Neuronal stem cell (in vitro differentiated cells): ENCODE measurements at regions not wholly inside any gene's neighbourhood (a gene's known extent, or its start where the extent isn't known, plus 50 kb on each side); places are given as distances from the start of the nearest gene placed in this dataset.

ENCODE experiments used
- DNase-seq: peaks from one replicate; pipeline ENCODE4 v3.0.0-alpha.2; 2013; ENCODE audit warnings: low spot score
- H2AFZ ChIP-seq: one replicate; pipeline ENCODE4 v1.6.1; 2013; ENCODE audit warnings: mild to moderate bottlenecking, low read length, inconsistent platforms
- H2AK5ac ChIP-seq: 2 replicates; pipeline ENCODE4 v1.6.1; 2013; ENCODE audit warnings: low read depth, mild to moderate bottlenecking, inconsistent platforms, low read length, moderate library complexity, mixed read lengths
- H2BK120ac ChIP-seq: 2 replicates; pipeline ENCODE4 v1.6.1; 2013; ENCODE audit warnings: low read depth, mild to moderate bottlenecking, inconsistent platforms, low read length, moderate library complexity, mixed read lengths
- H2BK12ac ChIP-seq: one replicate; pipeline ENCODE4 v1.6.1; 2013; ENCODE audit warnings: low read length, inconsistent platforms
- H2BK15ac ChIP-seq: 2 replicates; pipeline ENCODE4 v1.6.1; 2013; ENCODE audit warnings: mild to moderate bottlenecking, low read length, inconsistent platforms, mixed read lengths
- H2BK5ac ChIP-seq: one replicate; pipeline ENCODE4 v1.6.1; 2013; ENCODE audit warnings: inconsistent platforms, mild to moderate bottlenecking, low read length, moderate library complexity
- H3K14ac ChIP-seq: one replicate; pipeline ENCODE4 v1.6.1; 2013; ENCODE audit warnings: low read length, inconsistent platforms
- H3K18ac ChIP-seq: 2 replicates; pipeline ENCODE4 v1.6.1; 2013; ENCODE audit warnings: low read length, inconsistent platforms
- H3K23ac ChIP-seq: 2 replicates; pipeline ENCODE4 v1.6.1; 2013; ENCODE audit warnings: low read depth, mild to moderate bottlenecking, mixed read lengths, low read length, inconsistent platforms; ENCODE audit not compliant: poor library complexity
- H3K27ac ChIP-seq: replicated peaks from 3 replicates; pipeline ENCODE4 v1.5.1; 2013; ENCODE audit warnings: low read length, inconsistent platforms
- H3K27me3 ChIP-seq, 3 experiments: 2 replicates each; pipeline ENCODE4 v1.6.1; 2013; ENCODE audit warnings: low read length in 3 of 3, mild to moderate bottlenecking in 2 of 3, inconsistent platforms in 1 of 3, low read depth in 1 of 3, mixed read lengths in 1 of 3, moderate library complexity in 1 of 3; ENCODE audit not compliant: control insufficient read depth in 3 of 3, insufficient read depth in 3 of 3
- H3K36me3 ChIP-seq, 2 donors: replicated peaks in 1 of 2; 2 replicates each; pipeline ENCODE4 v1.6.1; 2013; ENCODE audit warnings: low read length in 2 of 2; ENCODE audit not compliant: control insufficient read depth in 2 of 2, insufficient read depth in 2 of 2
- H3K4ac ChIP-seq: 2 replicates; pipeline ENCODE4 v1.6.1; 2013; ENCODE audit warnings: inconsistent platforms, mild to moderate bottlenecking, low read length, moderate library complexity
- H3K4me1 ChIP-seq, 2 donors: 1 replicate in 1 of 2; 2 replicates in 1 of 2; pipeline ENCODE4 v1.6.1; 2013; ENCODE audit warnings: low read length in 2 of 2, low read depth in 1 of 2; ENCODE audit not compliant: control insufficient read depth in 2 of 2, insufficient read depth in 1 of 2
- H3K4me2 ChIP-seq: one replicate; pipeline ENCODE4 v1.6.1; 2013; ENCODE audit warnings: mild to moderate bottlenecking, low read length, inconsistent platforms; ENCODE audit not compliant: insufficient read depth, poor library complexity, severe bottlenecking
- H3K4me3 ChIP-seq, 2 donors: 2 replicates each; pipeline ENCODE4 v1.5.1; 2013; ENCODE audit warnings: low read length in 2 of 2, mild to moderate bottlenecking in 2 of 2, inconsistent platforms in 1 of 2, moderate library complexity in 1 of 2
- H3K79me1 ChIP-seq: one replicate; pipeline ENCODE4 v1.6.1; 2013; ENCODE audit warnings: low read depth, mild to moderate bottlenecking, inconsistent platforms, low read length, moderate library complexity
- H3K9ac ChIP-seq: one replicate; pipeline ENCODE4 v1.6.1; 2013; ENCODE audit warnings: mild to moderate bottlenecking, low read depth, low read length, inconsistent platforms; ENCODE audit not compliant: poor library complexity
- H3K9me3 ChIP-seq, 2 donors: replicated peaks in 1 of 2; 2 replicates each; pipeline versions ENCODE3 to v1.6.1; 2013; ENCODE audit warnings: low read length in 2 of 2, mild to moderate bottlenecking in 2 of 2, inconsistent platforms in 1 of 2, low read depth in 1 of 2, mixed read lengths in 1 of 2, moderate library complexity in 1 of 2; ENCODE audit not compliant: control insufficient read depth in 2 of 2, insufficient read depth in 1 of 2
- H4K8ac ChIP-seq: one replicate; pipeline ENCODE4 v1.6.1; 2013; ENCODE audit warnings: low read depth, mild to moderate bottlenecking, inconsistent platforms, low read length, moderate library complexity
- H4K91ac ChIP-seq: one replicate; pipeline ENCODE4 v1.6.1; 2013; ENCODE audit warnings: low read length, low read depth, mild to moderate bottlenecking, inconsistent platforms; ENCODE audit not compliant: poor library complexity
- WGBS, 2 donors: extraction: QIAGEN DNeasy Blood & Tissue Kit; methylation state at CpG; one replicate each; pipeline ENCODE4 v1.1.7; 2013; ENCODE audit warnings: missing lambda C conversion rate in 2 of 2, mixed read lengths in 1 of 2; ENCODE audit not compliant: insufficient read length in 2 of 2, insufficient replicate concordance in 1 of 2; ENCODE audit errors: extremely low coverage in 2 of 2; 5-methylcytosine and 5-hydroxymethylcytosine counted together

- Histone ChIP-seq H3K14ac (no peak overlapping the region), H2BK15ac (no peak overlapping the region), H3K36me3 (no peaks in the 10 kb centered on the region), H3K4ac (no peak overlapping the region), H3K4me2 (no peak overlapping the region), H3K9me3 (no peaks in the 10 kb centered on the region), H3K18ac (no peak overlapping the region), H2BK5ac (no peak overlapping the region), H2BK120ac (no peak overlapping the region), H4K8ac (no peak overlapping the region), H3K27me3 (no peaks in the 10 kb centered on the region), H2BK12ac (no peak overlapping the region), H2AFZ (no peak overlapping the region), H2AK5ac (no peak overlapping the region), H4K91ac (no peak overlapping the region), H3K4me1 (no peaks in the 10 kb centered on the region), H3K9ac (no peak overlapping the region), H3K79me1 (no peaks in the 10 kb centered on the region), H3K27ac (no peak overlapping the region), H3K23ac (no peak overlapping the region), H3K4me3 (no peak overlapping the region)
- no peak for DNase-seq
Measured at GRCh38 chr16:60675022-60675421, 1361.2 kb downstream of the CDH8 start.

DNA sequence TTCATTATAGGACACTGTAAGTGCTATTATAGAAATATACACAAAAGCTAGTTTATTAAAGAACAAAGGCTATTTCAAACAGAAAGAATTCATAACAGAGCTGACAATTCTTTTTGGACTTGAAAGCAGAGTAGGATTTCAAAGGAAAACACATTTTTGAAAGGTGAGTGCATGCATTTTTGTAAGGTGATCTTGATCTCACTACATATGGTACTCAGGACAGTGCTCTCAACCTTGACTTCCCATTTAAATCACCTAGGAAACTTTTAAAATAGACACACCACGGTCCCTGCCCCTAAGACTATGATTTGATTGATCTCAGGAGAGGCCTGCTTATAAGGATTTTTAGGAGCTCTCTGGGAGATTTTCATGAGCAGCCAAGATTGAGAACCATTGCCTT is 1362.0 kb downstream of the CDH8 start:
- H2BK5ac ChIP-seq, result no peak overlapping the region
- no peak overlapping the region for H2BK120ac ChIP-seq
- DNase-seq, result no peak
- H2AK5ac ChIP-seq, result no peak overlapping the region
- no CpG with 5 or more reads among the region's 1 CpG for WGBS, 2 donors
- no peak overlapping the region for H3K27ac ChIP-seq
- H3K9me3 ChIP-seq, result no peaks in the 10 kb centered on the region
- H4K8ac ChIP-seq, result no peak overlapping the region
- H3K36me3 ChIP-seq, result no peaks in the 10 kb centered on the region
- no peak overlapping the region for H3K18ac ChIP-seq
- no peak overlapping the region for H3K4ac ChIP-seq
- H3K4me1 ChIP-seq, result no peaks in the 10 kb centered on the region
- no peak overlapping the region for H3K23ac ChIP-seq
- H3K9ac ChIP-seq, result no peak overlapping the region
- H2BK12ac ChIP-seq, result no peak overlapping the region
- H3K14ac ChIP-seq, result no peak overlapping the region
- H4K91ac ChIP-seq, result no peak overlapping the region
- H3K4me3 ChIP-seq, result no peak overlapping the region
- H2BK15ac ChIP-seq, result no peak overlapping the region
- no peaks in the 10 kb centered on the region for H3K27me3 ChIP-seq
- no peaks in the 10 kb centered on the region for H3K79me1 ChIP-seq
- no peak overlapping the region for H2AFZ ChIP-seq
- no peak overlapping the region for H3K4me2 ChIP-seq

DNA sequence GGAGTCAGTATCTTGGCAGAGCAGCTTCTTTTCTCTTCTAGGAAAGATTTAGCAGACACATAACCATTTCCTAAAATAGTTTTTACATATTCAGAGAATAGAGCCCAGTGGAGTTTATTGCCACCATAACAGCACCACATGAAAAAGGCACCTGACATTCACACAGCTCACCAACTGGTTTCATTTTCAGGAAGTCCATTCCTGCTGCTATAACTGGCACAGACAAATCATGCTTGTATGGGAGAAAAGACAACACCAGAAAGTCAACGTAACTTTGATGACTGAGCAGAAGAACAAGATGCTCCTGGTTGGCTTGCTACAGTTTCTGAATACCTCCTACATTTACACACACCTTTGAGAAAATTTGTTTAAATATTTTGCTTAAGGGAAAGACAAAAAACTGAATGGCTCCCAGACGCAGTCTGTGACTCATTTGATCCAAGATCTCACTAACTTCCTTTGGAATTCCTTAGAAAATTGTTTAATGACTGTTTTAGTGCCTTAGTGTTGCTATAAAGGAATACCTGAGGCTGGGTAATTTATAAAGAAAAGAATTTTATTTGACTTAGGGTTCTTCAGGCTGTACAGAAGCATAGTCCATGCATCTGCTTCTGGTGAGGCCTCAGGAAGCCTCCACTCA is 1380.6 kb downstream of the CDH8 start:
- no peak overlapping the region for H3K18ac ChIP-seq
- H3K27me3 ChIP-seq, result no peaks in the 10 kb centered on the region
- H4K91ac ChIP-seq, result no peak overlapping the region
- DNase-seq, result no peak
- H2BK15ac ChIP-seq, result no peak overlapping the region
- no peak overlapping the region for H3K23ac ChIP-seq
- no peak overlapping the region for H2AK5ac ChIP-seq
- H3K27ac ChIP-seq, result no peak overlapping the region
- no CpG with 5 or more reads among the region's 2 CpGs for WGBS, 2 donors
- no peaks in the 10 kb centered on the region for H3K4me1 ChIP-seq
- no peaks in the 10 kb centered on the region for H3K36me3 ChIP-seq
- no peak overlapping the region for H3K4me3 ChIP-seq
- H3K4ac ChIP-seq, result no peak overlapping the region
- H3K14ac ChIP-seq, result no peak overlapping the region
- H4K8ac ChIP-seq, result no peak overlapping the region
- no peak overlapping the region for H2AFZ ChIP-seq
- H3K9ac ChIP-seq, result no peak overlapping the region
- H2BK120ac ChIP-seq, result no peak overlapping the region
- no peaks in the 10 kb centered on the region for H3K79me1 ChIP-seq
- H3K4me2 ChIP-seq, result no peak overlapping the region
- H2BK5ac ChIP-seq, result no peak overlapping the region
- H3K9me3 ChIP-seq, result no peaks in the 10 kb centered on the region
- no peak overlapping the region for H2BK12ac ChIP-seq

GRCh38 chr16:60651346-60651745 is 1384.9 kb downstream of the CDH8 start:
- Histone ChIP-seq H3K79me1 (no peaks in the 10 kb centered on the region), H4K8ac (no peak overlapping the region), H2BK15ac (no peak overlapping the region), H2BK12ac (no peak overlapping the region), H4K91ac (no peak overlapping the region), H3K4me2 (no peak overlapping the region), H2BK5ac (no peak overlapping the region), H3K4ac (no peak overlapping the region), H3K27ac (no peak overlapping the region), H3K23ac (no peak overlapping the region), H3K9ac (no peak overlapping the region), H3K18ac (no peak overlapping the region), H3K36me3 (no peaks in the 10 kb centered on the region), H2BK120ac (no peak overlapping the region), H3K4me1 (no peaks in the 10 kb centered on the region), H3K27me3 (no peaks in the 10 kb centered on the region), H2AFZ (no peak overlapping the region), H2AK5ac (no peak overlapping the region), H3K14ac (no peak overlapping the region), H3K9me3 (no peaks in the 10 kb centered on the region), H3K4me3 (no peak overlapping the region)
- no peak for DNase-seq
- WGBS, 2 donors, result no CpG with 5 or more reads among the region's 3 CpGs
